Lower leg skin (tissue), 3 donors: ENCODE measurements at regions not wholly inside any gene's neighbourhood (a gene's known extent, or its start where the extent isn't known, plus 50 kb on each side); places are given as distances from the start of the nearest gene placed in this dataset.

ENCODE experiments used
- POLR2A ChIP-seq, 2 donors: fragments of 450-650 bp; IDR thresholded peaks; one replicate each; pipeline ENCODE4 v1.6.1; 2016 to 2017; ENCODE audit warnings: antibody characterized with exemption in 2 of 2, mild to moderate bottlenecking in 1 of 2, moderate library complexity in 1 of 2
- TF ChIP-seq, protein P1 (sequence below), 3 donors: fragments of 450-650 bp; IDR thresholded peaks; one replicate each; pipeline ENCODE4 v1.5.1; 2016; ENCODE audit warnings: antibody characterized with exemption in 3 of 3, mild to moderate bottlenecking in 3 of 3, moderate library complexity in 2 of 3

DNA sequence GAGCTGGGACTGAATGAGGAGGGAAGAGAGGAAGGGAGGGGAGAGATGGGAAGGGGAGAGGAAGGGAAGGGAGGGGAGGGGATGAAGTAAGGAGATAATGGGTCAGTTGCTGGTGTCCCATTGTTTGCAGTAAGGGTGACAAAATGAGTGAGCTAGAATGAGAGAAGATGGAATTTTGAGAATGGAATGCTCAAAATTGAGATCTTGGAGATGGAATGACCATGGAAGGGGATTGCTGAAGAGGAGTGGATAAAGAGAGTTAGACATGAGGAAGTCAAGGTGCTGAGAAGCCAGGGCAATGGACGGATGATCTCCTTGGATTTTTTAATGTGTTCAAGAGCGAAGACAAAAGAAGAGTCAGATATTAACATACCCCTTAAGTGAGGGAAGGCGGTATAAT lies 80.5 kb upstream of the SSTR4 start:
- TF ChIP-seq, protein P1, sequence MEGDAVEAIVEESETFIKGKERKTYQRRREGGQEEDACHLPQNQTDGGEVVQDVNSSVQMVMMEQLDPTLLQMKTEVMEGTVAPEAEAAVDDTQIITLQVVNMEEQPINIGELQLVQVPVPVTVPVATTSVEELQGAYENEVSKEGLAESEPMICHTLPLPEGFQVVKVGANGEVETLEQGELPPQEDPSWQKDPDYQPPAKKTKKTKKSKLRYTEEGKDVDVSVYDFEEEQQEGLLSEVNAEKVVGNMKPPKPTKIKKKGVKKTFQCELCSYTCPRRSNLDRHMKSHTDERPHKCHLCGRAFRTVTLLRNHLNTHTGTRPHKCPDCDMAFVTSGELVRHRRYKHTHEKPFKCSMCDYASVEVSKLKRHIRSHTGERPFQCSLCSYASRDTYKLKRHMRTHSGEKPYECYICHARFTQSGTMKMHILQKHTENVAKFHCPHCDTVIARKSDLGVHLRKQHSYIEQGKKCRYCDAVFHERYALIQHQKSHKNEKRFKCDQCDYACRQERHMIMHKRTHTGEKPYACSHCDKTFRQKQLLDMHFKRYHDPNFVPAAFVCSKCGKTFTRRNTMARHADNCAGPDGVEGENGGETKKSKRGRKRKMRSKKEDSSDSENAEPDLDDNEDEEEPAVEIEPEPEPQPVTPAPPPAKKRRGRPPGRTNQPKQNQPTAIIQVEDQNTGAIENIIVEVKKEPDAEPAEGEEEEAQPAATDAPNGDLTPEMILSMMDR (IDR thresholded peaks at IDR 0.05): no peak
- no peak for TF ChIP-seq POLR2A (IDR thresholded peaks at IDR 0.05)
